ENCODE measurements at regions not wholly inside any gene's neighbourhood (a gene's known extent, or its start where the extent isn't known, plus 50 kb on each side); places are given as distances from the start of the nearest gene placed in this dataset.

- Histone ChIP-seq H4K20me1 (replicated peaks; ENCODE audit: control insufficient read depth, extremely low read depth, insufficient read depth, low read length) (no peaks in the 10 kb centered on the region), H3K4me3 (replicated peaks in 1 of 3; ENCODE audit: insufficient read depth in 1 of 3, low read depth in 1 of 3, low read length in 3 of 3) (no peak overlapping the region), H3K79me2 (ENCODE audit: control insufficient read depth, insufficient read depth, low read length) (no peaks in the 10 kb centered on the region), H3K36me3 (ENCODE audit: control insufficient read depth in 2 of 2, extremely low read depth in 1 of 2, insufficient read depth in 2 of 2, low read length in 2 of 2) (no peaks in the 10 kb centered on the region), H2AFZ (ENCODE audit: low read depth, low read length) (no peak overlapping the region), H3K4me1 (ENCODE audit: control insufficient read depth, extremely low read depth, insufficient read depth, low read length) (no peaks in the 10 kb centered on the region), H3K9me1 (replicated peaks; ENCODE audit: control insufficient read depth, extremely low read depth, insufficient read depth, low read length) (no peaks in the 10 kb centered on the region), H3K27ac (ENCODE audit: insufficient read depth, low read depth, low read length) (no peak overlapping the region), H3K27me3 (ENCODE audit: control insufficient read depth in 2 of 2, insufficient read depth in 2 of 2, low read length in 2 of 2) (no peaks in the 10 kb centered on the region), H3K4me2 (ENCODE audit: insufficient read depth, low read length) (no peak overlapping the region), H3K9me3 (replicated peaks; ENCODE audit: control insufficient read depth, insufficient read depth, low read length) (no peaks in the 10 kb centered on the region), H3K9ac (replicated peaks; ENCODE audit: extremely low read depth, insufficient read depth, low read length) (no peak overlapping the region)
- no TSS peak for BruUV-seq (replicated peaks)
- FAIRE-seq (no peak), DNase-seq (ENCODE audit: low read depth, low spot score) (no peak)
- CTCF ChIA-PET, result no interaction called here
- TF ChIP-seq MYC (IDR thresholded peaks at IDR 0.05; ENCODE audit: low read depth, low read length) (no peak), EZH2 (IDR thresholded peaks at IDR 0.05; ENCODE audit: borderline replicate concordance, low read depth, low read length, severe bottlenecking) (no peak), GATA2 (IDR thresholded peaks at IDR 0.05; ENCODE audit: insufficient read depth, insufficient read length, low read depth, low read length) (no peak), POLR2A (IDR thresholded peaks at IDR 0.05; ENCODE audit: low read depth, low read length) (no peak), POLR2AphosphoS5 (IDR thresholded peaks at IDR 0.05; ENCODE audit: insufficient read depth, low read depth, low read length) (no peak), JUN (IDR thresholded peaks at IDR 0.05; ENCODE audit: borderline replicate concordance, insufficient read depth, insufficient read length, low read depth) (no peak), MAX (IDR thresholded peaks at IDR 0.05; ENCODE audit: insufficient read depth, insufficient read length) (no peak), CTCF (IDR thresholded peaks at IDR 0.05; ENCODE audit: extremely low read depth in 1 of 2, insufficient read depth in 1 of 2, low read depth in 1 of 2, low read length in 2 of 2) (no peak), FOS (IDR thresholded peaks at IDR 0.05; ENCODE audit: borderline replicate concordance, insufficient read depth, low read length) (no peak)
- intact Hi-C loops (cut with micrococcal nuclease) (no loop called here), dilution Hi-C loops (cut with MboI; ENCODE audit: extremely low pct_ligation_motif_present, low sequenced_read_pairs) (no loop called here)
- POLR2A ChIA-PET, result no interaction called here
Measured at GRCh38 chr5:174655351-174655750, 69.0 kb upstream of the MSX2 start.
